ENCODE measurements at regions not wholly inside any gene's neighbourhood (a gene's known extent, or its start where the extent isn't known, plus 50 kb on each side); places are given as distances from the start of the nearest gene placed in this dataset.

- TF ChIP-seq ZNF324 (tag by site-specific recombination; IDR thresholded peaks at IDR 0.05): no peak
- no peak for TF ChIP-seq ZBTB21 (tag by site-specific recombination; IDR thresholded peaks at IDR 0.05)
- no peak for TF ChIP-seq KLF16 (tag by site-specific recombination; IDR thresholded peaks at IDR 0.05)
- TF ChIP-seq YY1 (tag by site-specific recombination; IDR thresholded peaks at IDR 0.05): no peak
- no peak for TF ChIP-seq ZNF626 (tag by site-specific recombination; IDR thresholded peaks at IDR 0.05)
- no peak for TF ChIP-seq ZNF274 (IDR thresholded peaks at IDR 0.05; ENCODE audit: low read length)
- no peak for TF ChIP-seq ZNF274 (tag by site-specific recombination; IDR thresholded peaks at IDR 0.05; ENCODE audit: borderline replicate concordance)
- TF ChIP-seq, protein P1, sequence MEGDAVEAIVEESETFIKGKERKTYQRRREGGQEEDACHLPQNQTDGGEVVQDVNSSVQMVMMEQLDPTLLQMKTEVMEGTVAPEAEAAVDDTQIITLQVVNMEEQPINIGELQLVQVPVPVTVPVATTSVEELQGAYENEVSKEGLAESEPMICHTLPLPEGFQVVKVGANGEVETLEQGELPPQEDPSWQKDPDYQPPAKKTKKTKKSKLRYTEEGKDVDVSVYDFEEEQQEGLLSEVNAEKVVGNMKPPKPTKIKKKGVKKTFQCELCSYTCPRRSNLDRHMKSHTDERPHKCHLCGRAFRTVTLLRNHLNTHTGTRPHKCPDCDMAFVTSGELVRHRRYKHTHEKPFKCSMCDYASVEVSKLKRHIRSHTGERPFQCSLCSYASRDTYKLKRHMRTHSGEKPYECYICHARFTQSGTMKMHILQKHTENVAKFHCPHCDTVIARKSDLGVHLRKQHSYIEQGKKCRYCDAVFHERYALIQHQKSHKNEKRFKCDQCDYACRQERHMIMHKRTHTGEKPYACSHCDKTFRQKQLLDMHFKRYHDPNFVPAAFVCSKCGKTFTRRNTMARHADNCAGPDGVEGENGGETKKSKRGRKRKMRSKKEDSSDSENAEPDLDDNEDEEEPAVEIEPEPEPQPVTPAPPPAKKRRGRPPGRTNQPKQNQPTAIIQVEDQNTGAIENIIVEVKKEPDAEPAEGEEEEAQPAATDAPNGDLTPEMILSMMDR (tag by site-specific recombination; IDR thresholded peaks at IDR 0.05): no peak
- no peak for TF ChIP-seq ZNF169 (tag by site-specific recombination; IDR thresholded peaks at IDR 0.05)
- TF ChIP-seq, protein P2, sequence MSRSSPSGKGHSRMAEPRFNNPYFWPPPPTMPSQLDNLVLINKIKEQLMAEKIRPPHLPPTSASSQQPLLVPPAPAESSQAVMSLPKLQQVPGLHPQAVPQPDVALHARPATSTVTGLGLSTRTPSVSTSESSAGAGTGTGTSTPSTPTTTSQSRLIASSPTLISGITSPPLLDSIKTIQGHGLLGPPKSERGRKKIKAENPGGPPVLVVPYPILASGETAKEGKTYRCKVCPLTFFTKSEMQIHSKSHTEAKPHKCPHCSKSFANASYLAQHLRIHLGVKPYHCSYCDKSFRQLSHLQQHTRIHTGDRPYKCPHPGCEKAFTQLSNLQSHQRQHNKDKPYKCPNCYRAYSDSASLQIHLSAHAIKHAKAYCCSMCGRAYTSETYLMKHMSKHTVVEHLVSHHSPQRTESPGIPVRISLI (tag by site-specific recombination; IDR thresholded peaks at IDR 0.05): no peak
- no peak for TF ChIP-seq ZBTB48 (tag by site-specific recombination; IDR thresholded peaks at IDR 0.05)
- no peak for TF ChIP-seq ZNF248 (tag by site-specific recombination; IDR thresholded peaks at IDR 0.05)
These were observed 234.4 kb upstream of the HS3ST1 start for GRCh38 chr4:11663114-11663513.
